ENCODE measurements at regions not wholly inside any gene's neighbourhood (a gene's known extent, or its start where the extent isn't known, plus 50 kb on each side); places are given as distances from the start of the nearest gene placed in this dataset.
"Not testable (repeated sequence)": the region's sequence is repeated elsewhere in the genome, so short reads cannot be mapped to it uniquely, and the experiment has no call there.

DNA sequence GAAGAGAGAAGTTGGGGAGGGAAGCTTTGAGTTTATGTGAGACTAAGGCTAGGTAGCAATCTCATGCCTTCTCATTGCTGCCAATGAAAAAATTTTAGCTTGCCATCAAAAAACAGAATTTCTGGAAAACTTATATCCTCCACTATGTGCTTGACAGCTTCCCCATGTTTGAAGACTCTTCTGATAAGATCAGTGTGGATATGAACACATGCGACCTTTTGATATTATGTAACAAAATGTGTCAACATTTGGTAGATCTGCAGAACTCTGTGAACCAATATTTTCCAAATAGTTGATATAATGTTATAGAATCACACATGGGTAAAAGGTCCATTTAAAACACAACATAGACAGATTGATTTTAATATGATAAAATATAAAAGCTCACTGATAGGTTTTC is 380.9 kb upstream of the PROK2 start:
- no peak for DNase-seq (ENCODE audit: low read depth in 4 of 4, low spot score in 1 of 4)

GRCh38 chr3:72165317-72165716 is 380.4 kb upstream of the PROK2 start:
- no peak for DNase-seq (ENCODE audit: low read depth in 4 of 4, low spot score in 1 of 4)

GRCh38 chr3:72164635-72164978 is 379.7 kb upstream of the PROK2 start:
- no peak for DNase-seq (ENCODE audit: low read depth in 4 of 4, low spot score in 1 of 4)

DNA sequence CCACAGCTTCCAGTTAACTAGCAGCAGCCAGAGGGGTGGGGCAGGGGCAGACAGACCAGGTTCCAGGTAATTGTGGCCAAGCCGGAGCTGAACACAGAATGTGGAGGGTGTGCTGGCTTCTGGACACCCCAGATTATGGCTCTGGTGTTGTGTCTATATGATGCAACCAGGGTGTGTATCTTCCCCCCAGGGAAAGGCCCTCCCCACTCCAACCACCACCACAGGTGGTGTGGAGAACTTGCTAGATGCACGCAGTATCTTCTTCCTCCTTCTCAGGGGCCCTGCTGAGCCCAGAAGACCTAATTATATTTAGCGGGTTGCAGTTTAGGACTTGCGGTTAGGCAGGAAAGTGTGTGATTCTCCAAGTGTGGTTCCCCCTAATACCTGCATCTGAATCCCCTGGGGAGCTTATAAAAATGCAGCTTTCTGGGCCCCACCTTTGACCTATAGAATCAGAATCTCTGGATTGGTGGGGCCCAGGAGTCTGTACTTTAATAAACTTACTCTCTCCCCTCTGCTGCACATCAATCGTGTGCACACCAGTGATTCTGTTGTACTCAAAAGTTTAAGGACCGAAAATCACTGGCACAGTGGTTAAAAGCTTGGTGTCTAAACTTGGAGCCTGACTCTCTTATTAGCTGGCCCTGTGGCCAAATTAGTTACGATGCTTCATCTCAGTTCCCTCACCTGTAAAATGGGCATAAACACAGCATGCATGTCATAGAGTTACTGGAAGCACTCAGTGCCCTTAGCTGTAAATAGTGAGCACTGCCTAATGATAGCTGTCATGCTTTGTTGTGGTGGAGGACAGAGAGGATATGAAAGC is 379.1 kb upstream of the PROK2 start:
- DNase-seq (ENCODE audit: low read depth in 4 of 4, low spot score in 1 of 4) = no peak

DNA sequence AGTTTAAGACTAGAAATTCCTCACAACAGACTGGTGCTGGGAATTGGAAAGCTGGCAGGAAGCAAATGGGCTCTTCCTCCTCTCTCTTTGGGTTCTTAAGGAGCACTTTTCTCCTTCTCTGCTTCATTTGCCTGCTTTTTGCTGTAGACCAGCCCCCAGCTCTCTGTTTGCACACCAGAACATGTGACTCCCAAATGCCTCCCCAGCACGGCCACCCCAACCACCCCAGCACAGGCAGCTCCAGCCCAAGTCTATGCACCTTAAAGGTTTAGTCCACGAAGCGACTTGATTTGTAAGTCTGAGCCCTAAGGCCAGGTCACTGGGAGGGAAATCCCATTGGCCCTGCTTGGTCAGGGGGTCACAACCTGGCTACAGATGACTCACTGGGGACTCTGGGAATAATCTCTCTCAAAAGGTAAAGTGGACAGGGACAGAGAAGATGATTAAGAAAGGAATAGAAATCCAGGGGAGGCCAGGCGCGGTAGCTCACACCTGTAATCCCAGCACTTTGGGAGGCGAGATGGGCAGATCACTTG is 377.8 kb upstream of the PROK2 start:
- DNase-seq (ENCODE audit: low read depth in 4 of 4, low spot score in 1 of 4) = no peak

GRCh38 chr3:72161881-72162595 is 377.1 kb upstream of the PROK2 start:
- no peak for DNase-seq (ENCODE audit: low read depth in 4 of 4, low spot score in 1 of 4)

DNA sequence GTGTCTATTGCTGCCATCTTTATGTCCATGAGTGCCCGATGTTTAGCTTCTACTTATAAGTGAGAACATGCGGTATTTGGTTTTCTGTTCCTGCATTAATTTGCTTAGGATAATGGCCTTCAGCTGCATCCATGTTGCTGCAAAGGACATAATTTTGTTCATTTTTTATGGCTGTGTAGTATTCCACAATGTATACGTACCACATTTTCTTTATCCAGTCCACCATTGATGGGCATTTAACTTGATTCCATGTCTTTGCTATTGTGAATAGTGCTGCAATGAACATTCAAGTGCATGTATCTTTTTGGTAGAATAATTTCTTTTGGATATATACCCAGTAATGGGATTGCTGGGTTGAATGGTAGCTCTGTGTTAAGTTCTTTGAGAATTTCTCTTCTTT is 376.3 kb upstream of the PROK2 start:
- not testable (repeated sequence) for DNase-seq (ENCODE audit: low read depth in 4 of 4, low spot score in 1 of 4)

- DNase-seq (ENCODE audit: low read depth in 4 of 4, low spot score in 1 of 4) = no peak
Observed at GRCh38 chr3:72160351-72160750, 375.4 kb upstream of the PROK2 start.

GRCh38 chr3:72159487-72159886 is 374.5 kb upstream of the PROK2 start:
- no peak for DNase-seq (ENCODE audit: low read depth in 4 of 4, low spot score in 1 of 4)

DNA sequence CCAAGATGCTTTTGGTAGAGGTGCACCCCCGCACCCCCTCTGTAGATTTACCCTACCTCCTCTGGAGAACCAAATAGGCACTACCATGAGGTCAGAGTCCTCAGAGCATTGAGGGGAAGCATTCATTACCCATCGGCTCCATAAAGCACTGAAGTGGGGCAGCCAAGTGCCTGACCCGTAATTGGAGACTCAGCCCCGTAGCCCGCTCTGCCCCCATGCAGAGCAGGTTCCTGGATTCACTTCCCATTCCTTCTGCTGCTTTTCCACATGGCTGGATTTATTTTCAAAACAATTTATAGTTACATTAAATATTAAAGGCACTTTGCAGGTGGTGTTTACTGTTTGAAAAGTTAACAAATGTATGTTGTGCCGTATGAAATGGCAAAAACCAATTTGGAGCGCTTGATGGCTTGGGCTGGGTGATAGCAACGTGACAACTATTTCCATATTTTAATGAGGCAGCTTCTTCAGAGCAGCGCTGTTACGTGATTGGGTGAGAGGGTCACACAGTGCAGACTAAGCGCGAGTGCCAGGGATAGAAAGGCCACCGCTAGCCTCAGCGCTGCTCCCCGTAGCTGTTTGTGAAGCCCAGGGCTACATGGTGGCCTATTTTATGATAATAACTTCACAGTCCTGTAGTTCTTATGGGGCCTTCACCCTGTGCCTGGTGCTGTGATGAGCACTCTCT is 373.8 kb upstream of the PROK2 start:
- no peak for DNase-seq (ENCODE audit: low read depth in 4 of 4, low spot score in 1 of 4)

DNA sequence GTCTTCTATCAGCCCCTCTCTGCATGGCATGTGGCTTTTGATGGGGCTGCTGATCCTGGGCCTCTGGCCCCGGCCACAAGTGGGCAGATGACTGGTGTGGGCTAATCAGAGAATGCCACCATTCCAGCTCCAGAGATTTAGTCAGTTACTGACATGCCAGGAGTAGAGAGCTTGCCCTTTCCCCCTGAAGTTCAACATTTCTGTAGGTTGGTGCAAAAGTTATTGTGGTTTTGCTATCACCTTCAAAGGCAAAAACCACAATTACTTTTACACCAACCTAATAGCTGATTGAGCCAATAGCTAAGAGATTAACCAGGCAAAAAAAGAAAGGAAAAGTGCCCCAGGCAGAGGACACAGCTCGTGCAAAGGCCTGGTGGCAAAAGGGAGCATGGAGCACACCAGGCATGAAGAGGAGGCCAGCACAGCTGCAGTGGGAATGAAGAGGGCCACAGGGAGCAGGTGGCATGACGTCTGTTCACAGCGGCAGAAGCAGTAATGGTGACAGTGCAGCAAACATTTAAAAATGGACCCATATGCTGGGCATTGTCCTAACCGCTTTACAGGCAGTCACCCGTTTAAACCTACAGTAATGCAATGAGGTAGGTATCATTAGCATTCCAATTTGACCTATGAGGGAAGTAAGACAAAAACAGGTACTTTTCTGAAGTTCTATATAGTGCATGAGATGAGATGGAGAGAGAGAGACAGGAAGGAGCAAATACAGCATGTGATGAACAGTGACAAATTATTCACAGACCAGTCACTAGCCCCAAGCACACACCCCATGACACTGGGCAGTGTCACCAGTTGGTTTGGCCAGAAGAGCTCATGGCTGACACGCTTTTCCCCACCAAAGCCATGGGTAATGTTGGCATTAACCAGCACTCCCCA is 373.0 kb upstream of the PROK2 start:
- DNase-seq (ENCODE audit: low read depth in 4 of 4, low spot score in 1 of 4) = no peak

DNA sequence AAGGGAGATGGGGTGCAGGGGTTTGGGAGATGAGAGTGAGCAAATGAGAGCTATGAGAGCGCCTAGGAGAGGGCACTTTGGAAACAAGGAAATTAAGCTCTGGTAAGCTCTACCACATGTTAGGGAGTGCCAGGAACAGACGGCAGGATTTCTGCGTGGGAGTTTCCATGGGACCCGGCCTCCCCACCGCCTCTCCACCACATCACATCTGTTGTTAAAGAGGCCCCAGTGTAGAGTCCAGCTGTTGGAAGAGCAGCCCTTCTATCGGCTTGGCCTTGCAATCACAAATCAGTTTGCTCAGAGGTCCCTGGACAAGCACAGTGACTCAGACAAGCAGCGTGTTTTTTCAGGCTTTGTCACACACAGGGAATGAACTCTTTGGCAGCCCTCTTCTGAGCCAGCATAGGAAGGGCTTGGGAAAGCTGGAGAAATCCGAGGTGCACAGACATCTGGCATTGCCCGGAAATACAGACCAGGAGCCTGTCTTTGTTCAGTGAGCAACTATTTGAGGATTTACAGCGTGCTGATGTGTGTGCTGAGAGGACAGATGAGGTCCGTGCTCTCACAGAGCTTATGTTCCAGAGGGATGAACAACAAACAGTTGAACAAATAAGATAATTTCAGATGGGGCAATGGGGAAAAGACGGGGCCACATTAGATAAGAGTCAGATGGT is 370.6 kb upstream of the PROK2 start:
- DNase-seq (ENCODE audit: low read depth in 4 of 4, low spot score in 1 of 4) = no peak

DNA sequence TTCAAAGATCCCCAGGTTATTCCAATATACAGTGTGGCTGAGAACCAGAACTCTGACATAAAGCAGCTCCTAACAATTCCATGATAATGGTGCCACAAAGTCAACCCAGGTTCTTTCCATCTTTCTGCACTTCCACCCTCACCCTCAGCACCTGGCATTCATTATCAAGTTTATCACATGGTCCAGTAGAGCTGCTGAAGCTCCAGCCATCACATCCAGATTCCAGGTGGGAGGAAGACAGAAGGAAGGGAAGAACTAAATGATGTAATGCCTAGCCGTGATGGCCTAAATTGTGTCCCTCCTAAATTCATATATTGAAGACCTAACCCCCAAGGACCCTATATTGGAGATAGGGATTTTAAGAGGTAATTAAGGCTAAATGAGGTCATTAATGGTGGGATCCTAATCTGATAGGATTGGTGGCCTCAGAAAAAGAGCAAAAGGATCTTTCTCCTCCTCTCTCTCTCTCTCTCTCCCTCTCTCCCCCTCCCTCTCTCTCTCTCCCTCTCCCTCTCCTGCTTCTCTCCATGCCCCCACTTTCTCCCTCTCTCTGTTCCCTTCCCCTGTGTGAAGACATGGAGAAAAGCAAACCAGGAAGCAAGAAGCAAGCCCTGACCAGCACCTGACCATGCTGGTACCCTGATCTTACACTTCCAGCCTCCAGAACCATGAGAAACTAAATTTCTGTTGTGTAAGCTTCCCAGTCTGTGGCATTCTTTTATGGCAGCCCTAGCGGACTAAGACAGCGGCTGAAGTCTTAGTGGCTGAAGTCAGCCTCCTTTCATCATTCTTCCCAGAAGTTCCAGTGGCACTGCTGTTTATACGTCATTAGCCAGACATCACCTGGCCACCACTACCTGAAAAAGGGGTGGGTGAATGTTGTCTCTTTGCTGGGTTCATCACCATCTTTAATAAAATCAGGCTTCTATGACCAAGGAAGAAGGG is 369.7 kb upstream of the PROK2 start:
- no peak for DNase-seq (ENCODE audit: low read depth in 4 of 4, low spot score in 1 of 4)

DNA sequence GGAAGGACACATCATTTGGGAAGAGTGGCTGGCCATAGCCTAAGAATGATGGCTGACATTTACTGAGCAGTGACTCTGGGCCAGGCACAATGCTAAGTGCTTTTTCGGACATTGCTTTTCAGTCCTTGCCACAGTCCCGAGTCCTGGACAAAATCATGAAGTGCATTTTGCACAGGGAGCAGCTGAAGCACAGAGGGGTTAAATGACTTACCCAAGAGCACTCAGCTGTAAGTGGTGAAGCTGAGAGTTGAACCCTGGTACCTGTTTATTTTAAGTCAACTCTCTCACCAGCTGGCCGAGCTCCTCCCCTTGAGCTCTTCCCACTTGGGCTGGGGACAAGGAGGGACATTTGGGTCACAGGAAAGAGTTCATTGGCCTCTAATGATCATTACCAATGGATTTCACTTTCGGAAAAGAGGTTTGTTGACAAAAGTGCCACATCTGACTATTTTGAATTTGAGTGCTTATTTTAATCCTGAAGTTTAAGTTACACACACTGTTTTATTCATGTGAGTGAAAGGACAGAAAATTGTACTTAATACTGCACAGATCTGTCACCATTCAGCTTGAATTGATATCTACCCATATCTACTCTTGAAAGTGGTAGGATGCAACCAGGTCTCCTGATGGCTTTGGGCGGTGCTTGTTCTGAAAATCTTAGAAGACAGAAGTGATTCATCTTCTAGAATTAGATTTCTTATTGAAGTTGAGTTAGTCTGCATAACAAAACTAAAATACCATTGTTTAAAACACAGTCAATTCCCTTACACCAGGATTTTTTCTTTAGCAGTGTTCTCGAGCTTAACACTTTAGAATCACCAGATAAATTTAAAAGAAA is 368.7 kb upstream of the PROK2 start:
- DNase-seq (ENCODE audit: low read depth in 4 of 4, low spot score in 1 of 4) = no peak

DNA sequence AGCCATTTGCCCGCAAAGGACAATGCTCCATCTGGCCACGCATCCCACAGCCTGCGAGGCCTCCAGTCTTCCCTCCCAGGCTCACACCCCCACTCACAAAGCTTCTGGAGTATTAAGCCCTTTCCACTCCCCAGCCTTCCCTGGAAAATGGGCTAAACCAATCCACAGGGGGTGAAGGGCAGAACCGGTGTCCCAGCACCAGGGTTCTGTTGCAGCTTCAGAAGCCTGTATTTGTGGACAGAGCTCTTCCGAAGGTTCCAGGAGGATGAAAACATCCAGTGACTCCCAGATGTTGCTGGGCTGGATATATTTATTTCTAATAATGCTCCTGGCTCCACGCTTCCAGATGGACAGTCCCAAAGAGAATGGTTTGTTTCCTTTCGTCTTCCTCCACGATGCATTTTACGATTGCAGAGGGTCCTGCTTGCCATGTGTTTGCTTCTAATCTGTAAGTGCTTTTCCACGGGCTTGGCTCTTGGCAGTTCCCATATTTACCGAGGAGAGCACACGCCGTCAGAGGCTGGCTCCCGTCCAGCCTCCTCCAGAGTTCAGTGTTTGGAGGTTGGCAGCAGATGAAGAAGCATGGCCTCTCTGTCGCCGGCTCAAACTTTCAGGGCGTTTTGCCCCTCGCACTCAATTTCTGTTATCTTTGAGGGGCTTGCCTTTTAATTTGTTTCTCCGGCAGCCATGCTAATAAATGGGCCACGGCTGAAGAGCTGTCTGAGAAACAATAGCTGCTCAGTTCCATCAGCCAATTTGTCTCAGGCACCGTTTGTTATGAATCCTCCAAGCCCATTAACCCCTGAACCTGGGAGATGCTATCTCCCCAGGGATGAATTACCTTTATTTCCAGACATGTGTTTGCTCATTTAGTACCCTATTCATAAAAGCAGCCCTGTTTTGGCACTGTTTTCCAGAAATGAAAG is 367.9 kb upstream of the PROK2 start:
- DNase-seq (ENCODE audit: low read depth in 4 of 4, low spot score in 1 of 4) = no peak

GRCh38 chr3:72151465-72152238 is 366.7 kb upstream of the PROK2 start:
- DNase-seq (ENCODE audit: low read depth in 4 of 4, low spot score in 1 of 4) = no peak
